Muscle layer of duodenum (tissue), 2 donors: ENCODE measurements at regions not wholly inside any gene's neighbourhood (a gene's known extent, or its start where the extent isn't known, plus 50 kb on each side); places are given as distances from the start of the nearest gene placed in this dataset.

Source experiments
- H3K27ac ChIP-seq: one replicate; pipeline ENCODE4 v1.7.0; 2013; ENCODE audit warnings: mild to moderate bottlenecking, low read length
- H3K27me3 ChIP-seq: one replicate; pipeline ENCODE4 v1.7.0; 2013; ENCODE audit warnings: low read depth, mild to moderate bottlenecking, control low read depth, low read length
- H3K36me3 ChIP-seq, 2 donors: one replicate each; pipeline ENCODE4 v1.7.0; 2013; ENCODE audit warnings: low read length in 2 of 2, control low read depth in 1 of 2, mild to moderate bottlenecking in 1 of 2; ENCODE audit not compliant: insufficient read depth in 2 of 2, control insufficient read depth in 1 of 2
- H3K4me1 ChIP-seq, 2 donors: one replicate each; pipeline ENCODE4 v1.7.0; 2013; ENCODE audit warnings: low read length in 2 of 2, mild to moderate bottlenecking in 2 of 2, control low read depth in 1 of 2, moderate library complexity in 1 of 2; ENCODE audit not compliant: insufficient read depth in 2 of 2, control insufficient read depth in 1 of 2
- H3K4me3 ChIP-seq, 2 donors: one replicate each; pipeline ENCODE4 v1.7.0; 2013; ENCODE audit warnings: low read length in 2 of 2, low read depth in 1 of 2, mild to moderate bottlenecking in 1 of 2
- H3K9me3 ChIP-seq, 2 donors: one replicate each; pipeline ENCODE4 v1.7.0; 2013; ENCODE audit warnings: low read length in 2 of 2, control low read depth in 1 of 2, mild to moderate bottlenecking in 1 of 2; ENCODE audit not compliant: control insufficient read depth in 1 of 2
- donor health status: healthy.

GRCh38 chr18:39305766-39306165, 1740.2 kb upstream of the CELF4 start:
- Histone ChIP-seq H3K4me3 (no peak overlapping the region), H3K4me1 (no peaks in the 10 kb centered on the region), H3K9me3 (peaks cover 0 to 3% of the 10 kb centered on the region in 2 donors), H3K27me3 (no peaks in the 10 kb centered on the region), H3K36me3 (no peaks in the 10 kb centered on the region), H3K27ac (no peak overlapping the region)

GRCh38 chr18:39302481-39302880, 1736.9 kb upstream of the CELF4 start:
- H3K9me3 ChIP-seq, result no peaks in the 10 kb centered on the region
- no peaks in the 10 kb centered on the region for H3K27me3 ChIP-seq
- no peaks in the 10 kb centered on the region for H3K4me1 ChIP-seq
- no peaks in the 10 kb centered on the region for H3K36me3 ChIP-seq
- no peak overlapping the region for H3K27ac ChIP-seq
- H3K4me3 ChIP-seq, result no peak overlapping the region

- H3K27me3 ChIP-seq, result no peaks in the 10 kb centered on the region
- H3K4me1 ChIP-seq, result no peaks in the 10 kb centered on the region
- H3K27ac ChIP-seq, result no peak overlapping the region
- no peaks in the 10 kb centered on the region for H3K36me3 ChIP-seq
- H3K9me3 ChIP-seq, result no peaks in the 10 kb centered on the region
- H3K4me3 ChIP-seq, result no peak overlapping the region
Observed at GRCh38 chr18:39299152-39299551, 1733.6 kb upstream of the CELF4 start.

- Histone ChIP-seq H3K4me3 (no peak overlapping the region), H3K36me3 (no peaks in the 10 kb centered on the region), H3K27ac (no peak overlapping the region), H3K27me3 (no peaks in the 10 kb centered on the region), H3K4me1 (no peaks in the 10 kb centered on the region), H3K9me3 (no peaks in the 10 kb centered on the region)
Observed at GRCh38 chr18:39297225-39297624, 1731.6 kb upstream of the CELF4 start.

GRCh38 chr18:39296293-39296888, 1730.8 kb upstream of the CELF4 start:
- no peaks in the 10 kb centered on the region for H3K27me3 ChIP-seq
- no peaks in the 10 kb centered on the region for H3K36me3 ChIP-seq
- H3K27ac ChIP-seq, result no peak overlapping the region
- no peaks in the 10 kb centered on the region for H3K4me1 ChIP-seq
- no peak overlapping the region for H3K4me3 ChIP-seq
- no peaks in the 10 kb centered on the region for H3K9me3 ChIP-seq

- no peak overlapping the region for H3K27ac ChIP-seq
- H3K36me3 ChIP-seq, result no peaks in the 10 kb centered on the region
- no peaks in the 10 kb centered on the region for H3K9me3 ChIP-seq
- no peaks in the 10 kb centered on the region for H3K4me1 ChIP-seq
- no peak overlapping the region for H3K4me3 ChIP-seq
- H3K27me3 ChIP-seq, result no peaks in the 10 kb centered on the region
Observed at GRCh38 chr18:39276764-39277163, 1711.2 kb upstream of the CELF4 start.

GRCh38 chr18:39274535-39274934, 1708.9 kb upstream of the CELF4 start:
- H3K4me1 ChIP-seq, result no peaks in the 10 kb centered on the region
- no peak overlapping the region for H3K4me3 ChIP-seq
- H3K9me3 ChIP-seq, result no peaks in the 10 kb centered on the region
- H3K27ac ChIP-seq, result no peak overlapping the region
- no peaks in the 10 kb centered on the region for H3K36me3 ChIP-seq
- no peaks in the 10 kb centered on the region for H3K27me3 ChIP-seq

- H3K4me3 ChIP-seq, result no peak overlapping the region
- no peak overlapping the region for H3K27ac ChIP-seq
- H3K27me3 ChIP-seq, result no peaks in the 10 kb centered on the region
- H3K4me1 ChIP-seq, result no peaks in the 10 kb centered on the region
- H3K9me3 ChIP-seq, result no peaks in the 10 kb centered on the region
- H3K36me3 ChIP-seq, result no peaks in the 10 kb centered on the region
Observed at GRCh38 chr18:39272230-39272629, 1706.6 kb upstream of the CELF4 start.

GRCh38 chr18:39271654-39272053, 1706.1 kb upstream of the CELF4 start:
- H3K4me3 ChIP-seq, result no peak overlapping the region
- no peaks in the 10 kb centered on the region for H3K9me3 ChIP-seq
- H3K27ac ChIP-seq, result no peak overlapping the region

GRCh38 chr18:39260565-39260964, 1695.0 kb upstream of the CELF4 start:
- H3K4me1 ChIP-seq, result no peaks in the 10 kb centered on the region
- H3K4me3 ChIP-seq, result no peak overlapping the region
- H3K36me3 ChIP-seq, result no peaks in the 10 kb centered on the region
- H3K27ac ChIP-seq, result no peak overlapping the region
- H3K9me3 ChIP-seq, result no peaks in the 10 kb centered on the region
- H3K27me3 ChIP-seq, result no peaks in the 10 kb centered on the region

More at GRCh38 chr18:39271654-39272053, 1706.1 kb upstream of the CELF4 start:
- H3K27me3 ChIP-seq, result no peaks in the 10 kb centered on the region
- H3K4me1 ChIP-seq, result no peaks in the 10 kb centered on the region
- no peaks in the 10 kb centered on the region for H3K36me3 ChIP-seq

- Histone ChIP-seq H3K27ac (no peak overlapping the region), H3K27me3 (no peaks in the 10 kb centered on the region), H3K9me3 (no peaks in the 10 kb centered on the region), H3K4me3 (no peak overlapping the region), H3K4me1 (no peaks in the 10 kb centered on the region), H3K36me3 (no peaks in the 10 kb centered on the region)
Observed at GRCh38 chr18:39259736-39260135, 1694.1 kb upstream of the CELF4 start.

- Histone ChIP-seq H3K4me1 (no peaks in the 10 kb centered on the region), H3K27ac (no peak overlapping the region), H3K9me3 (no peaks in the 10 kb centered on the region), H3K4me3 (no peak overlapping the region), H3K36me3 (no peaks in the 10 kb centered on the region), H3K27me3 (no peaks in the 10 kb centered on the region)
Observed at GRCh38 chr18:39244242-39244641, 1678.6 kb upstream of the CELF4 start.
